CD4-positive, alpha-beta T cell treated with Interferon gamma for 1 hour (primary cell): ENCODE measurements at regions not wholly inside any gene's neighbourhood (a gene's known extent, or its start where the extent isn't known, plus 50 kb on each side); places are given as distances from the start of the nearest gene placed in this dataset.
"Not testable (repeated sequence)": the region's sequence is repeated elsewhere in the genome, so short reads cannot be mapped to it uniquely, and the experiment has no call there.

ENCODE experiments used
- DNase-seq: peaks from one replicate; pipeline ENCODE4 v3.0.0-alpha.2; 2020

DNA sequence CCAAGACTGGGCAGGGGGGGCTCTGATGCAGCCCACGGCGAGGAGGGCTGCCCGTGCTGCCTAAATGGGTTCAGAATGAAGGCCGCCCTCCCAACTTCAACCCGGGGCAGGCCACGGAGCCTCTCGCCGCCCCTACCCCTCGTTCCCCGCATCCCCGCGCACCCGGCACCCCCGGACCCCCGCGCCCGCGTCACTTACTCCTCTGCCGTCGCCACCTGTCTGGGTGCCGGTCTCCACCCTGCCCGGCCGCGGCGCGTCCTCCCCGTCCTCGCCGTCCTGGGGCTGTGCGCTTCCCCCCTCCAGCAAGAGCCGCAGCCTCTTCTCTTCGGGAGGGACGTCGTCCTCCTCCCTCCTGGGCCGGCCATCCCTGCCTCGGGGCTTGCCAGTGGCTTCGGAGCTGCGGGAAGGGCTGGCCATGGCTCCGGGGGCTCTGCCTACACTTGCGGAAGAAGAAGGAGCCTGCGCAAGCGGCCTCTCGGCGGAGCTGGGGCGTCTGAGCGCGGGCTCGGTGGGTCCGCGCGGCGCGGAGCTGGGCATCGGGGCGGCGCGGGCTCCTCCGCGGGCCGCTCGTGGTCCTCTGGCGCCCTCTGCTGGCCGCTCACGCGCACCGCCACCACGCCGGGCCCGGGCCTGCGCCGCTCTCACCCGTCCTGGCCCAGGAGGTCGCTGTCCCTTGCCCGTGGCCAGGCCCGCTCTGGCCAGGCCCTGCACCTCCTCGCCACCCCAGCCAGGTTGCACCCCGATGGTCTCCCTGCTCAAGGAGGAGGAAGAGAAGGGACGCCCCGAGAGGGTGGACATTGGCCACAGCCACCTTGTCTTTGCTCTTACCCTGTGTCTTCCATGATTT lies 59.3 kb upstream of the CLEC6A start:
- DNase-seq, result peak; percentile 56

DNA sequence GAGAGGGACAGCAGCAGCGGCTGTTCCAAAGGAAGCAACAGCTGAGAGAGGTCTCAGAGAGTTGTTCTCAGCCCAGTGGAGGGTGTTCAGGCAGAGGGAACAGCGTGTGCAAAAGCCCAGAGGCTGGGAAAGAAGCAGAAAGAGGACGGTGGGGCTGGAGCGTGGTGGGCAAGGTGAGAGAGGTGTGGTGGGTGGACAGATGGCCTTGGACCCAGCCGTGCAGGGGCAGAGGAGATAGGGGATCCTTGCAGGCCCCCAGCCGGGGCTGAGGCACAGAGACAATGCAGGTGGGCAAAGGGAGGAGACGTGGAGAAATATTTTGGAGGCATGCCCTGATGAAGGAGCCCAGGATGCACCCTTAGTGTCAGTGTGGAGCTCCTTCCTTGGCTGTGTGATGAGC lies 58.4 kb upstream of the CLEC6A start:
- DNase-seq, result not testable (repeated sequence)

DNA sequence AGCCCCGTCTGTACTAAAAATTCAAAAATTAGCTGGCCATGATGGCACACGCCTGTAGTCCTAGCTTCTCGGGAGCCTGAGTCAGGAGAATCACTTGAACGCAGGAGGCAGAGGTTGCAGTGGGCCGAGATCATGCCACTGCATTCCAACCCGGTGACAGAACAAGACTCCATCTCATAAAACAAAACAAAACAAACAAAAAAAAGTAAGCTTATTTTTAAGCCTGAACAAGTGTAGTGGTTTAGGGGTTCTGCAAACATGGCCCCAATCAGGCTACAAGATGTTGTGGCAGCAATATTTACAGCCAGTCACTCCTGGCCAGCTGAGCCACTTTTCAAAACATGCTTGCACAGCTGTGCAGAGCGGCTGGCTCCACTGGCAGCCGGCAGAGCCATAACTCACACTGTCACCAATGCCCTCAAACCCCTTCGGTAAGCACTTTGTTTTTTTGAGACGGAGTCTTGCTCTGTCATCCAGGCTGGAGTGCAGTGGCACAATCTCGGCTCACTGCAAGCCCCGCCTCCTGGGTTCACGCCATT lies 56.2 kb upstream of the CLEC6A start:
- DNase-seq, result not testable (repeated sequence)

DNA sequence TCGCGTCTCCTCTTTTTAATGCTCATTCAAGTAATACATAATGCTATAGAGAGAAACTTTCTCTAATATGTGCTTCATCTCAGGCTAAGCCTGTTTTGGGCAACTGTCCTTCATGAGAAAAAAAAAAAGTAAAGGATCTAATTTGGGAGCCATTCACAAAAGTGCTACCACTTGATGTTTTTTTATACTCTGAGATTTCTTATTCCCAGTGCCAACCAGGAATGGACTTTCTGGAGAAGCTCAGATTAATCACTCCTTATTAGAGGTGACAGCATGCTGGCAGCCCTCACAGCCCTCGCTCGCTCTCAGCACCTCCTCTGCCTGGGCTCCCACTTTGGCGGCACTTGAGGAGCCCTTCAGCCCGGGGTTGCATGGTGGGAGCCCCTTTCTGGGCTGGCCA lies 51.9 kb upstream of the CLEC6A start:
- not testable (repeated sequence) for DNase-seq

DNA sequence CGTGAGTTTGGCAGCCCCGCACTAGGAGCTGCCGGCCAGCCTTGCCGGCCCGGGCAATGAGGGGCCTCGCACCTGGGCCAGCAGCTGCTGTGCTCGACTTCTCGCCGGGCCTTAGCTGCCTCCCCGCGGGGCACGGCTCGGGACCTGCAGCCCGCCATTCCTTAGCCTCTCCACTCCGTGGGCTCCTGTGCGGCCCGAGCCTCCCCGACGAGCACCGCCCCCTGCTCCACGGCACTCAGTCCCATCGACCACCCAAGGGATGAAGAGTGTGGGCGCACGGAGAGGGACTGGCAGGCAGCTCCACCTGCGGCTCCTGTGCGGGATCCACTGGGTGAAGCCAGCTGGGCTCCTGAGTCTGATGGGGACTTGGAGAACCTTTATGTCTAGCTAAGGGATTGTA lies 51.4 kb upstream of the CLEC6A start:
- not testable (repeated sequence) for DNase-seq
